Hepatocyte (in vitro differentiated cells): ENCODE measurements at regions not wholly inside any gene's neighbourhood (a gene's known extent, or its start where the extent isn't known, plus 50 kb on each side); places are given as distances from the start of the nearest gene placed in this dataset.

Experiments
- DNase-seq: peaks from one replicate; pipeline ENCODE4 v3.0.0-alpha.2; 2016; ENCODE audit warnings: low spot score
- H2AFZ ChIP-seq: fragments of 200-600 bp; sonication (generic); 2 replicates; pipeline ENCODE4 v1.6.0; 2016; ENCODE audit warnings: antibody characterized with exemption, mild to moderate bottlenecking
- H3K27ac ChIP-seq: fragments of 200-600 bp; sonication (generic); 2 replicates; pipeline ENCODE4 v1.5.1; 2016; ENCODE audit warnings: mild to moderate bottlenecking
- H3K27me3 ChIP-seq: fragments of 200-600 bp; sonication (generic); 2 replicates; pipeline ENCODE4 v1.6.1; 2016
- H3K36me3 ChIP-seq: fragments of 200-600 bp; sonication (generic); replicated peaks from 2 replicates; pipeline ENCODE4 v1.5.1; 2016; ENCODE audit warnings: low read depth; ENCODE audit not compliant: insufficient read depth
- H3K4me1 ChIP-seq: fragments of 200-600 bp; sonication (generic); 2 replicates; pipeline ENCODE4 v1.5.1; 2016; ENCODE audit warnings: mild to moderate bottlenecking, moderate library complexity; ENCODE audit not compliant: insufficient read depth
- H3K4me2 ChIP-seq: fragments of 200-600 bp; sonication (generic); 2 replicates; pipeline ENCODE4 v1.6.0; 2016
- H3K4me3 ChIP-seq: fragments of 200-600 bp; sonication (generic); 2 replicates; pipeline ENCODE4 v1.5.1; 2016; ENCODE audit warnings: mild to moderate bottlenecking
- H3K79me2 ChIP-seq: fragments of 200-600 bp; sonication (generic); 2 replicates; pipeline ENCODE4 v1.6.0; 2017; ENCODE audit warnings: mild to moderate bottlenecking
- H3K9me2 ChIP-seq: fragments of 200-600 bp; sonication (generic); replicated peaks from 2 replicates; pipeline ENCODE4 v1.6.0; 2017; ENCODE audit warnings: mild to moderate bottlenecking; ENCODE audit not compliant: insufficient read depth
- H3K9me3 ChIP-seq: fragments of 200-600 bp; sonication (generic); 2 replicates; pipeline ENCODE4 v1.5.1; 2016; ENCODE audit warnings: low read depth, mild to moderate bottlenecking
- H4K20me1 ChIP-seq: fragments of 200-600 bp; sonication (generic); 2 replicates; pipeline ENCODE4 v1.6.0; 2016; ENCODE audit warnings: mild to moderate bottlenecking; ENCODE audit not compliant: insufficient read depth, poor library complexity, severe bottlenecking
- EZH2 ChIP-seq: fragments of 200-600 bp; sonication (generic); IDR thresholded peaks from 2 replicates; pipeline ENCODE4 v1.6.1; 2016; ENCODE audit warnings: antibody characterized with exemption, mild to moderate bottlenecking, borderline replicate concordance
- EZH2phosphoT487 ChIP-seq: fragments of 200-600 bp; sonication (generic); IDR thresholded peaks from one replicate; pipeline ENCODE4 v1.6.1; 2018; ENCODE audit warnings: antibody characterized with exemption, mild to moderate bottlenecking, low read depth, moderate library complexity; ENCODE audit not compliant: unreplicated experiment, severe bottlenecking
- WGBS: methylation state at CpG from one replicate; pipeline ENCODE4 v1.1.6; 2016; ENCODE audit warnings: low lambda C conversion rate; ENCODE audit errors: missing lambda C conversion rate; 5-methylcytosine and 5-hydroxymethylcytosine counted together
- TF ChIP-seq, protein P1 (sequence below): fragments of 200-600 bp; sonication (generic); IDR thresholded peaks from 2 replicates; pipeline ENCODE4 v1.5.1; 2016; ENCODE audit warnings: antibody characterized with exemption, mild to moderate bottlenecking; ENCODE audit not compliant: poor library complexity

DNA sequence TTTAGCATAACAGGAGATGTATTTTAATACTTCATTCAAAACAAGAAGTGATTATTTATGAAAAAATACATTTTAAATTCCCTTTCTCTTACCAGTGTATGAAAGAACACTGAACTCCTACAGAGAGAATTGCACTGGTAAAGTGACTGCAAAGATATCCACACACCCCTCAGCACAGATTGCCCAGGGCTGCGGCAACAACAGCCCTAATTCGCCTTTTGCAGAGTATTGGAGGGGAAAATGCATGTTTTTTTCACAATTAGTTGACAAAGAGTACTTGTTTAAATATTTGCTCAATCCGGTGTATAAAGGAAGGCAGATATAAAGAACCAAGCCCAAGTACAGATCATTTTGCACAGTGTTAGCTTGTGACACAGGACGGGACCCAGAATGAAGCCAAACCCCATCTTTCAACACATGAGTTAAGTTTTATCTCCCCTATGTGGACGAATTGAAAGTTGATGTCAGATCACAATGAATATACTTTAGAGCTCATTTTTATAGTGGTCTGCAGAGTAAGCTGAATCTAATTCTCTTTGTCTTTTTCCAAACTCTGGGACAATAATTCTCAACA, 551.4 kb upstream of the IGFBP7 start:
- Histone ChIP-seq H3K9me3 (no peaks in the 10 kb centered on the region), H3K79me2 (no peaks in the 10 kb centered on the region), H3K4me2 (no peak overlapping the region), H3K36me3 (no peaks in the 10 kb centered on the region), H3K4me1 (no peaks in the 10 kb centered on the region), H4K20me1 (no peaks in the 10 kb centered on the region), H2AFZ (no peak overlapping the region), H3K27me3 (no peaks in the 10 kb centered on the region), H3K9me2 (no peaks in the 10 kb centered on the region), H3K4me3 (no peak overlapping the region), H3K27ac (no peak overlapping the region)
- DNase-seq: no peak
- WGBS: 66% methylated on average over 5 of the region's 5 CpGs
- TF ChIP-seq EZH2phosphoT487 (no peak), EZH2 (no peak)
- TF ChIP-seq, protein P1, sequence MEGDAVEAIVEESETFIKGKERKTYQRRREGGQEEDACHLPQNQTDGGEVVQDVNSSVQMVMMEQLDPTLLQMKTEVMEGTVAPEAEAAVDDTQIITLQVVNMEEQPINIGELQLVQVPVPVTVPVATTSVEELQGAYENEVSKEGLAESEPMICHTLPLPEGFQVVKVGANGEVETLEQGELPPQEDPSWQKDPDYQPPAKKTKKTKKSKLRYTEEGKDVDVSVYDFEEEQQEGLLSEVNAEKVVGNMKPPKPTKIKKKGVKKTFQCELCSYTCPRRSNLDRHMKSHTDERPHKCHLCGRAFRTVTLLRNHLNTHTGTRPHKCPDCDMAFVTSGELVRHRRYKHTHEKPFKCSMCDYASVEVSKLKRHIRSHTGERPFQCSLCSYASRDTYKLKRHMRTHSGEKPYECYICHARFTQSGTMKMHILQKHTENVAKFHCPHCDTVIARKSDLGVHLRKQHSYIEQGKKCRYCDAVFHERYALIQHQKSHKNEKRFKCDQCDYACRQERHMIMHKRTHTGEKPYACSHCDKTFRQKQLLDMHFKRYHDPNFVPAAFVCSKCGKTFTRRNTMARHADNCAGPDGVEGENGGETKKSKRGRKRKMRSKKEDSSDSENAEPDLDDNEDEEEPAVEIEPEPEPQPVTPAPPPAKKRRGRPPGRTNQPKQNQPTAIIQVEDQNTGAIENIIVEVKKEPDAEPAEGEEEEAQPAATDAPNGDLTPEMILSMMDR: no peak

DNA sequence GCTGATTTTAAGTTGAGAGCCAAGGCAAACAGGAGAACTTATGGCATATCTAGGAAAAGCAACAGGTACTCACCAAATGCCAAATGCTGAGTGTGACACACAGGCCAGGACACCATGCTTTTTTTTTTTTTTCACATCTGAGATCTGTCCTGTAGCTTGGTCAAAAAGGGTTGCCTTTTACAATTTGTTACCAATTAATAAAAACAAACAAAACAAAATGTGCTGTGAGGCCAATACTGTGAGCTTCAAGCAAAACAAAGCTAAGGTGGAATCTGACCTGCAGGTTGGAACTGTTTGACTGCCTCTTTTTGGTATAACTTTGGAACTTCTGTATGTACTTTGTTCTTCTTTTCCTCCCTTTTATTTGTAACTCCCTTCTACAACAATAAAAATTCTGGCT, 548.5 kb upstream of the IGFBP7 start:
- no peaks in the 10 kb centered on the region for H3K4me1 ChIP-seq
- no peaks in the 10 kb centered on the region for H3K36me3 ChIP-seq

DNA sequence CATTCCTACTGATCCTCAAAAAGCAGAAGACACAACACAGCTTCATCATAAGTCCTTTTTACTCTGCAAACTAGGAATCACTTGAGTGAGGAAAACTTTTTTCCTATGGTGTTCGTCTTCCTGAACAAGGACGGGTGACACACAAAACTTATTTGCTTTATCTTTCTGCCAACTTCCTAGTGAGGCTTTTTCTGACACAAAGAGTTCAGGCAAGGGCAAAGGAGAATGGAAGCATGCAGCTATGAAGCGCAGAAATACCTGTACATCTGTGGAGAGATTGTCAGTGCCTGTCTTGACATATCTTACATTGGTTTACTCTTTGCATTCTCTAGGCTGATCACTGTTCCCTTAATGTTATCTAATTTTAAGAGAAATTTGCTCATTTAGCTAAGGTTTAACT, 548.0 kb upstream of the IGFBP7 start:
- 70% methylated on average over 3 of the region's 3 CpGs for WGBS
- Histone ChIP-seq H4K20me1 (no peaks in the 10 kb centered on the region), H2AFZ (no peak overlapping the region), H3K9me3 (no peaks in the 10 kb centered on the region), H3K9me2 (no peaks in the 10 kb centered on the region), H3K4me3 (no peak overlapping the region), H3K27ac (no peak overlapping the region), H3K4me1 (no peaks in the 10 kb centered on the region), H3K27me3 (no peaks in the 10 kb centered on the region), H3K4me2 (no peak overlapping the region), H3K36me3 (no peaks in the 10 kb centered on the region), H3K79me2 (no peaks in the 10 kb centered on the region)
- no peak for DNase-seq
- no peak for TF ChIP-seq EZH2
- TF ChIP-seq EZH2phosphoT487: no peak
- TF ChIP-seq, protein P1: no peak

More for the DNA sequence above, 548.5 kb upstream of the IGFBP7 start:
- DNase-seq: no peak
- no peak overlapping the region for H2AFZ ChIP-seq
- H3K4me2 ChIP-seq: no peak overlapping the region
- no peaks in the 10 kb centered on the region for H3K9me3 ChIP-seq
- no peaks in the 10 kb centered on the region for H4K20me1 ChIP-seq
- no peak overlapping the region for H3K27ac ChIP-seq
- H3K79me2 ChIP-seq: no peaks in the 10 kb centered on the region
- no peak overlapping the region for H3K4me3 ChIP-seq
- no peaks in the 10 kb centered on the region for H3K27me3 ChIP-seq
- no peak for TF ChIP-seq EZH2
- no peak for TF ChIP-seq EZH2phosphoT487
- TF ChIP-seq, protein P1: no peak
- H3K9me2 ChIP-seq: no peaks in the 10 kb centered on the region

DNA sequence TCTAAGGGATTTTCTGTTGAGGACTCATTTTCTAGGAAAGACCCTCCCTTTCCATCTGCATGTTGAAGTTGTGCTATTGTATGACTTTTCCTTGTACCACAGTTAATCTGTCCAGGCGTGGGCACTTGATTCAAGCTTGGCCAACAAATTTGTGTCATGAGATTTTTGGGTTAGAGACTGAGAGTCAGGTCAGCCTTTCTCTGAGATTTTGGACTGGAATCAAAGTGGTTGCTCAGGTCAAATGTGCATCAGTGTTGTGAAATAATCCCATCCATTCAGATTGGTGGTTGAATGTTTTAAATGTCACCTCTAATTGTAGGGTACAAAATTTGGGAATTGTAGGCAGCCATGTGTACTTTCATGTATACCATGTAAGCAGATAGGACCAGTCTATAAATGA, 545.2 kb upstream of the IGFBP7 start:
- Histone ChIP-seq H3K9me2 (no peaks in the 10 kb centered on the region), H3K4me1 (no peaks in the 10 kb centered on the region), H3K36me3 (no peaks in the 10 kb centered on the region), H3K4me2 (no peak overlapping the region), H3K4me3 (no peak overlapping the region), H2AFZ (no peak overlapping the region), H3K79me2 (no peaks in the 10 kb centered on the region), H3K27ac (no peak overlapping the region), H3K9me3 (no peaks in the 10 kb centered on the region), H4K20me1 (no peaks in the 10 kb centered on the region), H3K27me3 (no peaks in the 10 kb centered on the region)
- DNase-seq: no peak
- TF ChIP-seq EZH2: no peak
- TF ChIP-seq, protein P1: no peak
- no peak for TF ChIP-seq EZH2phosphoT487
- WGBS: 79% methylated on average over 1 of the region's 1 CpG
